G401 (cell line): ENCODE measurements at regions not wholly inside any gene's neighbourhood (a gene's known extent, or its start where the extent isn't known, plus 50 kb on each side); places are given as distances from the start of the nearest gene placed in this dataset.

Experiments used
- DNase-seq: peaks from one replicate; pipeline ENCODE4 v3.0.0-alpha.2; 2015; ENCODE audit warnings: low spot score
- in situ Hi-C: cut with HindIII; loops from 2 replicates; pipeline ENCODE4 v1.10.0; 2016; ENCODE audit warnings: low sequenced_read_pairs, mixed read lengths

DNA sequence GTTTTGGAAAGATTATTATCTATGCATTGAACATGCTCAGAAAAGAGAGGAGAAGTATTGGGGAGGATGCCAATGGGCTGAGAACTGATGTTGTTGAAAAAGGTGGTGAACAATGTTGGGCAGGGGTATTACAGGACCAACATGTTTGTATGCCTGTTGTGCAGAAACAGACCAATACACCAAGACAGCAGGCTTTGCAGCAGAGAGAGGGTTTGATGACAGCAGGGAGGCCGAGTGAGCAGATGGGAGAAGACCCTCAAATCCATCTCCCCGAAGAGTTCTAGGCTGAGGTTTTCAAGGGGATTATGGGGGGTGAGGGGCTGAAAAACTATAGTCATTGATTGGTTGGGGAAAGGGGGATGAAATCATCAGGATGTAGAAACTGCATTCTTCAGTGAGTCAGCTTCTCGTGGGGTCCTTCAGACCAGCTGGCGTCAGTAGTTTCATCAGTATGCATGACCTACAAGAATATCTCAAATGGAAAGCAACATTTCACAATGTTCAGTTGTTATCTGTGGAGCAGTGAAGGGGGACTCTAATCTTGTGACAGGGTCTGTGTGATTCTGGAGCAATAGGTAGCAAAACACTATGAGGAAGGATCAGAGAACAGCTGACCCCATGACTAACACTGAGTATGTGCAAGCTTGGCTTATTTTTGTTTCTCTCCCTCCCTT is 167.8 kb downstream of the BAMBI start:
- in situ Hi-C loops: no loop called here
- DNase-seq: no peak

DNA sequence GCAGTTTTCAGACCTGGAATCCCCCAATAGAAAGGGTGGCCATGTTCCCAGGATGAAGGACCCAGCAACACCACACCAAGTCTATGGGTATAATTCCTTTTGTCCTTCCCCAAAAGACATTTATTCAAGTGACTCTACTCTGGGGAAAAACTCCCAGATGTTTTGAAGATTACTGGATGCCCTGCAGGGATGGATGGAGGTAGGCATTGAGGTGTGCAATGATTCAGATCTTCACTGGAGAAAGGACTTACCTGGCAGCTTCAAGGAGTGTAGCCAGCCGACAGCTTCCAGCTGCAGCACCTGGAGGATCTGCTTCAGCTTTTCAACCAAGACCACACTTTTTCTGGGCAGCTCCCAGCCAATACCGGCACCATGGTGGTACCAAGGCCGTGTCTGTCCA is 172.0 kb downstream of the BAMBI start:
- in situ Hi-C loops: no loop called here

DNA sequence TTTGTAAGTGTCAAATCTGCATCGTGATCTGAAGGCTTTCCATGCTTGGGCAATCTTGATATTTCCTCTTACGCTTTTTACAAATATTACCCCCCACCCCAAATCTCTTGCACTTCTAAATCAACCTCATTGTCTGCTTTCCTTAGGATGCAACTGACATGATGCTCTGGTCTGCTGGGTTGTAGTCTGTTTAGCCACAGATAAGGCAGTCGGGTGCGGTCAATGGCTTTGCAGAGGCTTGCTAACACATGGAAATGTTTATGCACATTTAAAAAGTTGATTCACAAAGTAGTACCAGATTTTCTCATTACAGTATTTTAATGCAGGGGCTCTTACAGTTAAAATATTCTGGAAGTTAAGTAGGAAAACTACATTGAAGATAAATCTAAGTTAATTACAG is 172.5 kb downstream of the BAMBI start:
- no peak for DNase-seq
- in situ Hi-C loops: no loop called here

More for the DNA sequence above, 172.0 kb downstream of the BAMBI start:
- no peak for DNase-seq

DNA sequence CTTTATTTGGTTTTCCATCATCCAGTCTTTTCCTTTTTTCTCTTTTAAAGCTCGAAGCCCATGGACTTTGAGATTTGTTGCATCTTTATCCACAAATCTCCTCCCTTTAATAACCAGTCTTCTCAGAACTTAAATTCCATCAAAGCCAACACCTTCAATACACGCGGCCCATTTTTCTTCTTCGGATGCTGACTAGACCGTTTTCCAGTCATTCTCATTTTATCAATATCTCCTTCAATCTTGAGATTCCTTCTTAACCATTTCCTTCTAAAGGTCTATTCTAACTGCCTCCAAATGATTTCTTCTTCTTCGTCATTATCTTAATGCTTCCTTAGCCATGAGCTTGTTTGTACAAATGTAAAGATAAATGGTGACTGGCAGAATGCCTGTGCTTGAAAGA is 173.5 kb downstream of the BAMBI start:
- DNase-seq: no peak
- in situ Hi-C loops: no loop called here

DNA sequence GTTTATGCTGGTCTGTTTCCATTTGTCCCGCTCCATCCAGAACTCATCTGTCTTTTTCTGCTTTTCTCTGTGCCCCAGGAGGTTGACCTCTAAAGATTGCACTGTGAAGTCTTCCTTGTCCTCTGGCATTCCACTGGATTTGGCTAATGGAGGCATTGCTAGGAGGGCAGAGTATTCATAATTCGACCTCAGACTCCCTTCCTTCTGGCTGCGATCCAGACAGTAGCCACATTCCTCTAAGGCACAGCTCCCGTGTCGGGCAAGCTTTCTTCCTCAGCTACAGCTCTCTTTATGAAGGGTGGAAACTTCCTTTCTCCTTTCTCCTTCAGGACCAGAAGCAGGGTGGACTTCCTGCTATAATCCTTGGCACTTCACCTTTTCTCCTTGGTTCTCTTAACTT is 175.9 kb downstream of the BAMBI start:
- in situ Hi-C loops: no loop called here
- DNase-seq: no peak

DNA sequence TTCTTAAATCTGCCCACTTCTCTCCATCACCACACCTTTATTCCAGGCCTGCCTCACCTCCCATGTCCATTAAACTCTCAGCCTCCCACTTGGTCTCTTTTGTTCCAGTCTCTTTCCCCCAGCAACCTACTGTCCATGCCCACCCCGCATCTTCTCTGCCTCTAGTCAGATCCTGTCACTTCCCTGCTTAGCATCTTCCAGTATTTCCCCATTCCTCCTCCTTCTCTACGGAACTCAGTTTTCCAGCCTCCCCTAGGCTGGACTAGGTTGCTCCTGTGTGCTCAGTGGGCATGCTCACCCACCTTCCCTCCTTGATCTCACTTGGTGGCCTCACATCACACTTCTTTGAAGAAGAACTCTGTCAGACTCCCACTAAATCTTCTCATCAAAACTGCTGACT is 179.8 kb downstream of the BAMBI start:
- DNase-seq: no peak
- in situ Hi-C loops: no loop called here

DNA sequence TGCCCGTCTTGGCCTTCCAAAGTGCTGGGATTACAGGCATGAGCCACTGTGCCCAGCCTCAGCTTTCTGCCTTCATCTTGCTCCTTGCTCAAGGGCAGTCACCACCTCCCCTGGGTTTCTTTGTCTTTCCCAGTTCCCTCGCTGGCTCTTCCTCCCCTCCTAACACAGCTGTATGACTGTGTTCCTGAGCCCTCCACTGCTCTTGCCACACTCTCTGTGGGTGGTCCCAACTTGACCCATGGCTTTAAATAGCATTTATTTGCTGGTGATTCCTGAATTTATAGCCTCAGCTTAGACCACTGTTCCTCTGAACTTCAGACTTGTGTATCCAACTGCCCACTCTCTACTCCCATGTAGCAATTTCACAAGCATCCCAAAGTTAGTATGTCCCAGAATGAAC is 181.3 kb downstream of the BAMBI start:
- no peak for DNase-seq
- in situ Hi-C loops: no loop called here

DNA sequence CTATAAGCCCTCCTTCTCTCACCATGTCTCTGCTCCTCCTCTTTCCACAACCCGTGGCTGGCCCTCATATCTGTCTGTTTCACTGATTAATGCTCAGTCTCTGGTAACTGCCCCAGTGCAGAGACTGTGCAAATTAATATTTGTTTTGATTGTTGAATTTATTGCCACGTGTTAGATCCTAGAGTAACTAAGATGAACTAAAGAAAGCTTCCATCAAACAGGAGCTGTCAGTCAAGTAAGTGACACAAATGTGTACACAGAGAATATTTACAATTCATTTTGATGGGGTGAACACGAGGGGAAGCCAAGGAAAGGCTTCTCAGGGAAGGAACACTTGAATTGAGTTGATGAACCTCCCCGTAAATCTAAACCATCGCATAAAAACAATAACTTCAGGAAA is 182.5 kb downstream of the BAMBI start:
- in situ Hi-C loops: no loop called here
- no peak for DNase-seq

DNA sequence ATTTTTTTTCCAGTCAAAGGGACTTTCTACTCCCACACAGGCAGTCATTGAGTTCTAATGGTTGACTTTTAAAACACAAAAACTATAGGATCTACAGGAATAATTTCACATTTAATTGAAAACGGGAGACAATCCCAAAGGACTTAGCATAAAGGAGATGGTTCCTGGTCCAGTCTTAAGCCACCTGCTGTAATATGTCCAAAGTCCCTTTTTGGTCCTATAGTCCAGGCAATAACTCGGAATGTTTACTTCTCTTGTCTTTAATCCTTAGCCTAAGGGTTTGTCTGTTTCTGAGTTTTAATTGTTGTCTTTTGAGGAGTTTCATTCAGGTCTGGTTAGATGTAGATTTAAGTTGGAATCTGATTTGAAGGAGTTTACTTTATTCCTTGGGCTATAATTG is 184.9 kb downstream of the BAMBI start:
- in situ Hi-C loops: no loop called here
- no peak for DNase-seq

DNA sequence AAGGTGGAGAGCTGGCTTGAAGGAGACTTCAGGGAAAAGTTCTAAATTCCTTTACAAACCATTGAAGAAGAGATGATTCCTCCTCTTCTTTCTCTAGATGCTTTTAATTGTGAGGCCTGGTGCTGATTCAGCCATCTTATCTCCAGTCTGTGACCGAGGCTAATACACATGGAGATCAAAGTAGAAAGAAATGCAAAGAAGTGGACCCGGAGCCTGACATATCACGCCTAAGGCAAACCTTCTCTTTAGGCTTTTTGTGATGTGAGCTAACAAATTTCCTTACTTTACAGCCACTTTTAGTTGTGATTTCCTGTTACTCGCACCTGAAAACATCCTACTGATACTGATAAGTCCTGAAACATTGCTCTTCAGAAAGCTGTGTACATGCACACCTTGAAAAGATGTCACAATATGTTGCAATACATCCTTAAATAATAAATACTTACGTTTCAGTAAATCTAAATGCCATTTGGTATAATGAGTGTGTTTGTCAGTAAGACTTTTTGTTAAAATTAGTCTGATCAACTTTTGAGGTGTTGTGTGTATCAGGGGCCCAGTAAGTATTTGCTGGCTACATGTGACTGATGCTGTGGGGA is 192.4 kb downstream of the BAMBI start:
- DNase-seq: no peak
- in situ Hi-C loops: no loop called here

DNA sequence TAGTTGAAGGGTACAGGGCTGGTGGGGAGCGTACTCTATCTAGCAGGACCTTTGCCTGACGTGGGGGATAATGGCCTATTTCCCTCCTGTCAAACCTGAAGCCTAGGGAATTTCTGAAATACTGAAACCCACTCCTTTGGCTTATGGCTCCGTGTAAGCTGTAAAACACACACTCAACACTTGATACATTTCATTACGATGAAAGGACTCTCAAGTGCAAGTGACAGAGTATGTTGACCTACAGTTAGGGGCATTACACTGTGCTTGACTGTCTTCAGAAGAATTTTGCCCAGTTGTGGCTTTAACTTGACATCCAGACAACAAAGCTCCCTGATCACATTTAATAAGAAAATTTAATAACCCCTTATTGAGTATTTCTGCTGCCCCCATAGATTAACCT is 194.3 kb downstream of the BAMBI start:
- in situ Hi-C loops: no loop called here
- no peak for DNase-seq

DNA sequence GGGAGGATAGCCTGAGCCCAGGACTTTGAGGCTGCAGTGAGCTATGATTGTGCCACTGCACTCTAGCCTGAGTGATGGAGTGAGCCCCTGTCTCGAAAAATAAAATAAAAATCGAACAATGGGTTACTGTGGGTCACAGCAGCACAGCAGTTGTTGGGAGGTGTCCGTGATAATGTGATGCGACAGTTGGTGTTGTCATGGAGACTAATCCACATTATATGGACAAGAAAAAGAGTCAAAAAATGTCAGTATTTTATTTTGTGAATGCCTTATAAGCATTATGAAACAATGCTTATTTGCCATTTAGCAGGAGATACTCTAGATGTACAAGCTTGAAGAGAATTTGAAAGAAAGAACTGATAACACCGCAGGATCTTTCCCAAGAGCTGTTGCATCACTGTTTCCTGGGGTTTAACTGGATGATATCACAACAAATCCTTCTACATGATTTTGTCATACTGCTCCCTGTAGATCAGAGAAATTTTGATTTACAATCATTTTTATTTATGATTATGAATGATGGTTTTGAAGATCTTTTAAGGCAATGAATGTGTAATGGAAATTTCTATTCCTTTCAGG is 195.4 kb downstream of the BAMBI start:
- in situ Hi-C loops: no loop called here
- DNase-seq: no peak

DNA sequence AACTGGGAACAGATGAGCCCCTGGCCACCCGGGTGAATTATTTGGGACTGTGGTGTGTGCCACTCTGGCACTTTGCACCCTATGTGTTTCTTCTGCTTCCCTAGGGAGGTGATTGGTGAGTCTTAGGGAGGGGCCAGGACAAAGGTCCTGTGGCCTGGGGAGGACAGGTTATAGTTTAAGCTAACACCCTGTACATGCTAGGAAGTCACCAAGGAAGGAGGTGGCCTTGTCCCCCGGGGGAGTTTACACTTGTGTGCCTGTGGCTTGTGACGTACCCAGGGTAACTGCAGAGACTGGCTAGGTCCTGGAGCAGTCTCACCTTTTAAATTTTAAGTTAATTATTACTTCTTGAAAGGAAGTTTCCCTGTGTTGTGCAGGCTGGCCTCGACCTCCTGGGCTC is 196.2 kb downstream of the BAMBI start:
- DNase-seq: no peak
- in situ Hi-C loops: no loop called here

DNA sequence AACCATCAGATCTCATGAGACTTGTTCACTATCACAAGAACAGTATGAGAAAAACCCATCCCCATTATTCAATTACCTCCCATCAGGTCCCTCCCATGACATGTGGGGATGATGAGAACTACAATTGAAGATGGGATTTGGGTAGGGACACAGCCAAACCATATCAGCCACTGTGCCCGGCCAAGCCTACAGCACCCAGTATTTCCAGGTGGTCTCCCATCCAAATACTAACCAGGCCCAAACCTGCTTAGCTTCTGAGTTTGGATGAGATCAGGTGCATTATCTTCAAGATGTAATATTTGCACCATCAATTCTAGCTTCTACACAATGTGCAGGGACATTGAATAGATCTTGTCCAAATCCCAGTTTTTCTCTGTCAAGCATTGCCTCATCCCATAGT is 196.9 kb downstream of the BAMBI start:
- in situ Hi-C loops: no loop called here

DNA sequence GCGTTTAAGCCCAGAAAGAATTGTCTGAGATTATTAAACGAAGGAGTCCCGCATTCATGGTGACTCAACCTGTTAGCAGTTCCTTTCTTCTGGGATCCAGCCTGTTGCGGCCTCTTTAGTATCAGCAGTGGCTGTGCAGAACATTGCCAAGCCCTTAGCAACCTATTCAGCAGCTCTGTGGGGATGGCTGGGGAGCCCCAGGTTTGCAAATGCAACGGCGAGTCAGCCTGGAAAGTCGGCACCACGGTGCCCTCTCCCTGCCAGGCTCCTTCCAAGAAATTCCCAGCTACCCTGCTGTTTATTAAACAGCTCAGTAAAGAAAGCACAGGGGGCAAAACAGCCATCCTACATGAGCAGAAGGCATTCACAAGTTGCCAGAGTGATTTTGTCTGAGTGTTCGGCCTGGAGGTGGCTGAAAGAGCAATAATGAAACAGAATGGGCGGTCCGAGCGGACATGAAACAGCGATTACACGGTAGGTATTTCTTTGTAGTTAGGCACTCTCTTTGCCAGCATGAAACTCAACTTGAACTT is 198.3 kb downstream of the BAMBI start:
- in situ Hi-C loops: no loop called here
- DNase-seq: peak; percentile 2

More for the DNA sequence above, 196.9 kb downstream of the BAMBI start:
- DNase-seq: no peak

DNA sequence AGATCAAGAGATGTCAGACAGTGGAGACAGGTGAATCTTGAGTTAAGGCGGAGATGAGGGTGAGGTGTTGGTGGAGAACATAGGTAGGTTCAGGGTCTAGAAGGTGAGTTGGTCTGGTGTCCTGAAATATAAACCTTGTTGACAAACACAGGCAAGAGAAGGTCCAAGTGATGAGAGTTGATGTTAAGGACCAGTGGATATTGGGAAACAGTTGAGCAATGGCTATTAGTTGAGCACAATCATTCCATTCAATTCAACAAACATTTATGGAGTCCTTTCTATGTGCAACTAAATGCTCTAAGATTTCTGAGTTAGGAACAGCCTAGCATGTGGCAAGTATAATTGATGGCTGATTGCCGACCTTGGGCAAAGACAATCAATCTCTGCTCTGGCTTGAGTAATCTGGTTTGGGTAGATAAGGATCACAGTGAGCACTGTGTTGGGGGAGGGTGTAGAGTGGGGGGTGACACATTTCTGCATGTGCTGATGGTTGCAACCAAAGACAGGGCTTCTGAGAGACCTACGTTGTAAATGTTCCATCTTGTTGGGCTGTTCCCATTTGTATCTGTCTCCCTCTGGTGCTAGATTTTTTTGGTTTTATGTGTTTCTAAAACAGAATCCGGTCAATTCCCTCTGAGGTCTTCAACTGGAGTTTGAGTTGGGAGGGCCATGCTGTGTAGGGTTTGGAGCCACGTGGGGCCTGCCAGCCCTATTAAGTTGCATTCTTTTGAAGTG is 201.1 kb downstream of the BAMBI start:
- DNase-seq: no peak
- in situ Hi-C loops: no loop called here

DNA sequence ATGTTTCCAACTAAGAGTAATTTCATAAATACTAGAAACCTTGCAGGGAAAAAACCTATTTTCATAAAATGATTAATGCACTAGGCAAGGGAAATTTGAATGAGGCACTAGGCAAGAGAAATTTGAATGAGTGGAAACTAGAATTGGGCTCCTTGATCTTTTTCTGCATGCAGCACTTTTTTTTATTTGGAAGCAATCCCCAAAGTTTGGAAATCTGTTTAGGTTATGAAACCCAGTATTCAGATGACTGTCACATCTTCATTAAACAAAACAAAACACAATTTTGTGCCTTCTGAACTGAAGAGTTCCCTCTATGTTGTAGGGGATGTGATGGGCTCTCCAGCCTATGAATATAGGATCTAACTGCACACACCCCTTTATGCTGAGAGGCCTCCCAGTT is 201.9 kb downstream of the BAMBI start:
- in situ Hi-C loops: no loop called here
- no peak for DNase-seq

DNA sequence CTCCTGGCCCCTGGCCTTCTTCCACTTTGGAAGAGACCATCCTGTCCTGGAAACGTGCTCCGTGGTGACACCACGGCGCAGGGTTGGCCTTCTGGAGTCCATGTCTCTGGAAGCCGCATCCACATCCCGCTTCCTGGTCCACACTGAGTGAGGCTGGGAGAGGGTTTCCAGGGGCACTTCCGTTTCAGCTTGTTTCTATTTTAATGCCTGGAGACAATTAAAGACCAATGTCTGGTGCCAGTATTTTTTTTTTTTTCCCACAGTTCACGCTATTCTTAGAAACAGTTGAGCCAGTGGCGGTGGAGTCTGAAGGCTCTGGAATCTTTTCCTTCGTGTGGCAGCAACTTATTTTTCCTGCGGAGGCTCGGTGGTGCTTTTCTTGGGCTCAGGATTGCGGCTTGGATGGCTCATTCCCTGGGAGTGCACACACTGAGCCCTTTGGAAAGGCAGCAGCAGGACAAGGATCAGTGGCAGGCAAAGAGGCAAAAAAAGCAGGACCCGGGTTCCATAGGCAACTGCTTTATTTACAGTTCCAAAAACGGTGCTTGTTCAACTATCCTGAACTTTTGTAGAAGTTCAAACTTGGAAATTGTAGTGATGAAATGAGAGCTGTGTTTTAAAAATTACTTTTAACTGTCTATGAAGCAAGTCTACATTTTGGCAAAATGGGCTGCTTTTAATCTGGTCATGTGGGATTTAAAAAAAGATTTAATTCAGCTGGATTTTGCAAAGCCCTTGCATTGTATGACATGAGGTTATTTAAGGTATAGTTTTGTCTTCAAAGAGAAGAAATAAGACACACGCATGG is 202.8 kb downstream of the BAMBI start:
- in situ Hi-C loops: no loop called here
- DNase-seq: no peak

DNA sequence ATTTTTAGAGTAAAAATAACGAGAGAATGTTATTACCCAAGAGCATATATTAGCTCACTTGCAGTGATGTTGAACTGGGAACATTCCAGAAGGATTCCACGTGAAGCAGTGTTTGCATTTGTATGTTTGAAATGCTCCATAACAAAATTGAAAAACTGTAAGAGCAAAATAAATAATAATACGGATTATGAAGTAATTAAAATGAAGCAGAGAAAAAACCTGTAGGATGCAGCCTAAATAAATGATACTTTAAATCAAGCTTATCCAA is 203.3 kb downstream of the BAMBI start:
- no peak for DNase-seq
- in situ Hi-C loops: no loop called here
